ENCODE measurements at regions not wholly inside any gene's neighbourhood (a gene's known extent, or its start where the extent isn't known, plus 50 kb on each side); places are given as distances from the start of the nearest gene placed in this dataset.

GRCh38 chr11:19342036-19342435, 101.3 kb upstream of the E2F8 start:
- no peak for TF ChIP-seq EZH2phosphoT487 (IDR thresholded peaks at IDR 0.05; ENCODE audit: low read depth)
- TF ChIP-seq, protein P1, sequence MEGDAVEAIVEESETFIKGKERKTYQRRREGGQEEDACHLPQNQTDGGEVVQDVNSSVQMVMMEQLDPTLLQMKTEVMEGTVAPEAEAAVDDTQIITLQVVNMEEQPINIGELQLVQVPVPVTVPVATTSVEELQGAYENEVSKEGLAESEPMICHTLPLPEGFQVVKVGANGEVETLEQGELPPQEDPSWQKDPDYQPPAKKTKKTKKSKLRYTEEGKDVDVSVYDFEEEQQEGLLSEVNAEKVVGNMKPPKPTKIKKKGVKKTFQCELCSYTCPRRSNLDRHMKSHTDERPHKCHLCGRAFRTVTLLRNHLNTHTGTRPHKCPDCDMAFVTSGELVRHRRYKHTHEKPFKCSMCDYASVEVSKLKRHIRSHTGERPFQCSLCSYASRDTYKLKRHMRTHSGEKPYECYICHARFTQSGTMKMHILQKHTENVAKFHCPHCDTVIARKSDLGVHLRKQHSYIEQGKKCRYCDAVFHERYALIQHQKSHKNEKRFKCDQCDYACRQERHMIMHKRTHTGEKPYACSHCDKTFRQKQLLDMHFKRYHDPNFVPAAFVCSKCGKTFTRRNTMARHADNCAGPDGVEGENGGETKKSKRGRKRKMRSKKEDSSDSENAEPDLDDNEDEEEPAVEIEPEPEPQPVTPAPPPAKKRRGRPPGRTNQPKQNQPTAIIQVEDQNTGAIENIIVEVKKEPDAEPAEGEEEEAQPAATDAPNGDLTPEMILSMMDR (IDR thresholded peaks at IDR 0.05; ENCODE audit: low read depth, low read length) = no peak
